T-helper 2 cell (primary cell): ENCODE measurements at regions not wholly inside any gene's neighbourhood (a gene's known extent, or its start where the extent isn't known, plus 50 kb on each side); places are given as distances from the start of the nearest gene placed in this dataset.

ENCODE experiments used
- DNase-seq, 5 experiments: peaks; one replicate each; pipeline versions ENCODE4 v3.0.0 to v3.0.0-alpha.2; 2012 to 2022

- DNase-seq, result no peak
These were observed 422.9 kb downstream of the SPRY1 start for GRCh38 chr4:123819362-123820035.

DNA sequence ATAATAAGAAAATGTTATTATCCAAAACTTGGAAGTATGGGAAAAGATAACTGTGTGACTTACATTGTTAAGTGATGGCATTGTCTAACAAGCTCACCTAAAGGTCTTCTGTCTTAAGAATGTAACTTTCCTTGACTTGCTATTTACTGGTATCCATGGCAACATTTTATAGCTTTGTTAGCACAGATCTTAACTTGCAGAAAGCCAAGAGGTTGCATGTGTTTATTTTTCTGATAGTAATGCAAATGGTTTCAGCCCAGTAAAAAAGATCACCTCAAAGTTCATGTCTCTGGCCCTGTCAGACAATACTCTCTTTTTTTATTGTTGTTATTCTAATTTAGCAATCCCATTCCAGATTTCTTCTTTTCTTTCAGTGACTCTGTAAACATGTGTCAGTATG, 425.3 kb downstream of the SPRY1 start:
- no peak for DNase-seq

DNA sequence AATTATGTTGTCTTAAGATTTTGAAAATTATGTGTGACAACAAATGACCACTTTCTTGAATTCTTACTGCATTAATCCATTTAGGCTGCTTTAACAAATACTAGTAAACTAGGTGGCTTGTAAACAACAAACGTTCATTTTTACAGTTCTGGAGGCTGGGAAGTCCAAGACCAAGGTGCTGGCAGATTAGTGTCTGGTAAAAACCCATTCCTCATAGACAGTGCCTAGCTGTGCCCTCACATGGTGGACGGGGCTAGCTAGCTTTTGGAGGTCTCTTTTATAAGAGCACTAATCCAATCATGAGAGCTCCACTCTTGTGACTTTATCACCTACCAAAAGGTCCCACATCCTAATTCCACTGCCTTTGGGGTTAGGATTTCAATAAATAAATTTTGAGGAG, 425.8 kb downstream of the SPRY1 start:
- DNase-seq, result no peak

DNA sequence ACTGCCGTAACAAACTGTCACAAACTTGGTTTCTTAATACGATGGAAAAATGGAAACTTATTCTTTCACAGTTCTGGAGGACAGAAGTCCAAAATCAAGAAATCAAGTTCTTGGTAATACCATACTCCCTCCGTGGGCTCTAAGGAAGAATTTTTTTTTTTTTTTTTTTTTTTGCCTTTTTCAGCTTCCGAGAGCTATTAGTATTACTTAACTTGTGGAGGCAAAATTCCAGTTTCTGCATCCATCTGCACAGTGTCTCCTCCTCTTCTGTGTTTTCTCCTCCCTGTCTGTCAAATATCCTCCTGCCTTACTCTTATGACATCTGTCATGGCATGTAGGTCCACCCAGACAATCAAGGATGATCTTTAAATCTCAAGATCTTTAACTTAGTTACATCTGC, 426.6 kb downstream of the SPRY1 start:
- DNase-seq, result no peak

GRCh38 chr4:123824524-123824923, 427.9 kb downstream of the SPRY1 start:
- DNase-seq, result no peak

DNA sequence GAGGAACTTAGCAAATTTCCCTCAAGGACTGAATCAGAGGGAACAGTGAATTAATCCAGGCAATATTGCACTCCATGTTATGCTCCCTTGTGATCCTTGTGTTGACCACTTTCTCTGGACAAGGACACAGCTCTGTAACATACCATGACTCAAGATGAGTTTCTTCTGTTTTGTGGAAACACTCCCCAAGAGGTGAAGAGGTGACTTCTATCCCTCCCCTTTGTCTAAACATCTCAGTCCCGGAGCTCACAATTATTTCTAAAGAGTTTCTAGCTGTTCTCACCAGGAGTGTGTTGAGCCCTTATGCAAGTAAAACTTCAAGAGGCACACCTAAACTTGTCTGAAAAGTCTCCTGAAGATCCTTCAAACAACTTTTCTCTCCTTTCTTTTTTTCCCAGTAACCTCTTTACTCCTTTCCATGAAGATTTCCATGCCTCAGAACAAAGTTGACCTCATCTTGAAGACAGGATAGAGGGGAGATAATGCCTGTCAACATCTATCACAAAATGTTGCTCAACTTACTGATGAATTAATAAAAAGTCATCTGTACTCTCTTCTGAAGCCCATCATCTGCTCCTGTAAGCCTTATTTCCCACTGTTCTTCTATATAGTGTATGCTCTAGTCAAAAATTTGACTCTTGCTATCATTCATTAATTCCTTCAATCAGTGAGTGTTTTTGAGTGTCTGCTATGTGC, 429.1 kb downstream of the SPRY1 start:
- no peak for DNase-seq

GRCh38 chr4:123826896-123827295, 430.3 kb downstream of the SPRY1 start:
- DNase-seq, result no peak

DNA sequence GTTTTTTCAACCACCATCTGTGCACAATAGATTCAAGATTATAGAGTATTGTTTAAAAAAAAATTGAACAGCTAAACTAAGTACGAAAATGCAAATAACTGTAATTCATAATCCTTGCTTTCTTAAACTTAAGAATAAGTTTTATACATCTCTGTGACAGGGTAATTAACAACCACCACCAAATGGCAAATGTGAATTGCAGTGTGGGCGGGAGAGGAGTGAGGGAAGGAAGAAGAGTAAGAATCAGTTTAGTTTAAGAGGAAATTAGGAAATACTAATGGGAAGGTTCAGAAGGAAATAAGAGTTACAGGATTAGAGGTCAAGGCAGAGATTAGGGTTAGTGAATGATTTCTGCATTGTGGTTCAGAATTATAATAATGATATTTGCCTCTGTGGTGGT, 430.9 kb downstream of the SPRY1 start:
- DNase-seq, result no peak

- no peak for DNase-seq
These were observed 434.3 kb downstream of the SPRY1 start for GRCh38 chr4:123830930-123831329.

DNA sequence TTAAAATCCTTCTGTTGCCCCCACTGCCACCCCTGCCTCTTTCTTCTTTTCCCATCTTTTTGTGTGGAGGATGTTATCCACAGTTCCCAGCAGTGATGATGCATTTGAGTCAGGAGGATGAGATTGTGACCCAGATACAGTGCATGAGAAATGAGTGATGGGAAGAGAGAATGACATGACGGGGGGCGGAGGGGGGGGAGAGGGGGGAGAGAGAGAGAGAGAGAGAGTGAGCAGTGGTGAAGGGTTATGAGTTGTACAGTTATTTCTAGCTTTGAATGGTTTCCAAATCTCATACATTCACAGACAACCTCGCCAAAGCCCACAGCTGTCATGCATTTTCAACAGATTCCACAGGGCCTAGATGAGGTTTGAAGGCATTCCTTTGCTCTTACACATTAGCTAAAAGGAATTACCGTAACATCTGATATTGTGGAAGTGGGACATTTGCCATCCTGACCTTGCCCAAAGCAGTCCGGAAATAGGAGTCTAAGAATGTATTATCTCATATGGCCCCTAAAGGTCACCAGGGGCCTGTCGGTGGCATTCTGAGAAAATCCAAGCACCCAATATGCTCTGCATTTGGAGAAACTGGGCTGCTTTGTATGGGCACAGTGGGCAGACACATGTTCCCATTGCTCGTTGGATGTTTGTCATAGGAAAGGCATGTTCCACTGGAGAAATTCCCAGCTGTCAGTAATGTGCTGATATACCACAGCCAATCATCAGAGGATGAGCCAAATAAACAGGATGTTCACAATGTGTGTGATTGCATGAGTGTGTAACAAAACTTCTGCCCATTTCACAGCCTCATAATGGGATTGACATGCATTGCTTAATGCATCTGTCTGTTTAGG, 435.8 kb downstream of the SPRY1 start:
- no peak for DNase-seq

DNA sequence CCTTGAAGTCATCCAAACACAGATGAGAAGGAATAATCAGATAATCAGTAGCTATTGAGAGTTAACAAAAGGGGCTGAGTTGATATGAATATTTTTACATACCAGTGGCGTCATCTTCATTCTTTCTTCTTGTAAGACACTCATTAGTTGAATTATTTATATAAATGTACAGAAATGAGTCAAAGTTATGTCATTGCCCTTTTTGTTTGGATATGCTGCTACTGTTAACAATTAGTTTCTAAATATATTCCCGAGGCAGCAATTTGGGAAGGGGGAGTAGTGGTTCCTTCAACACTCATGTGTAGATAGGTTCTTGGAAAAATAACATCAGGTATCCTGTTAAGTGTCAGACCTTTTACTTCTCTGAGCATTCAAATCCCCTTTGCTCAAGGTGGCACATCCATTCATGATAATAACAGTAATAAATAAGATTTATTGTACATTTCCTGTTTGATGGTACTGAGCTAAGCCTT, 436.6 kb downstream of the SPRY1 start:
- DNase-seq, result no peak

DNA sequence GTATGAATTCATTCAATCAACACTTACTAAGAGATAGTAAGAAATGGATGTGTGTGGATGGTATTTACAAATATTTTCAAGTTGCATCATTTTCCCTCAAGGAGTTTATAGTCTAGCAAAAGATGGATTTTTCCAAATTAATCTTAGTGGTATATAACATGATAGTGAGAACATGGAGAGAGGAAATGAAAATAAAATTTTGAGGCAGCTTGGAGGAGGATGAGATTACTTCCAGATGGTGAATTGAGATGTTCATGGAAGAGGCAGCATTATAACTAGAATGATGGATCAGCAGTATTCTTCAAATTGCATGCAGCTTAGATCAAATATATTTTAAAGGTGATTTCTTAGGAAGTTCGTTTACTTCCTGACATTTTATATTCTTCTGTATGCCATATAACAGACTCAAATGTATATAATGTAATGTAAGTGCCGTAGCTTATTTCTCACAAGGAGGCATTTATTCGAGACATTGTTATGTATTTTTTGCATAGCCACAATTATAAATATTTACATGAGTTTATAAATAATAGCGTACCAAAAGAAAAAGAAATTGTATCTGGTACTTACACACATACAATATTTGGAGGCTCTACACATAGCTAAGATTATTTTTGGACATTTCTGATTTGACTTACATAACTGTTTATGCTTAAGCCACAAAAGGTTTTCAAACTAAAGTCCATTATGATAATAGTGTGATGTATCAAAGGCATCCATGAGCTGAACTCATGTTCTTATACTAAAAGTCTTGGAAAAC, 439.4 kb downstream of the SPRY1 start:
- DNase-seq, result no peak

DNA sequence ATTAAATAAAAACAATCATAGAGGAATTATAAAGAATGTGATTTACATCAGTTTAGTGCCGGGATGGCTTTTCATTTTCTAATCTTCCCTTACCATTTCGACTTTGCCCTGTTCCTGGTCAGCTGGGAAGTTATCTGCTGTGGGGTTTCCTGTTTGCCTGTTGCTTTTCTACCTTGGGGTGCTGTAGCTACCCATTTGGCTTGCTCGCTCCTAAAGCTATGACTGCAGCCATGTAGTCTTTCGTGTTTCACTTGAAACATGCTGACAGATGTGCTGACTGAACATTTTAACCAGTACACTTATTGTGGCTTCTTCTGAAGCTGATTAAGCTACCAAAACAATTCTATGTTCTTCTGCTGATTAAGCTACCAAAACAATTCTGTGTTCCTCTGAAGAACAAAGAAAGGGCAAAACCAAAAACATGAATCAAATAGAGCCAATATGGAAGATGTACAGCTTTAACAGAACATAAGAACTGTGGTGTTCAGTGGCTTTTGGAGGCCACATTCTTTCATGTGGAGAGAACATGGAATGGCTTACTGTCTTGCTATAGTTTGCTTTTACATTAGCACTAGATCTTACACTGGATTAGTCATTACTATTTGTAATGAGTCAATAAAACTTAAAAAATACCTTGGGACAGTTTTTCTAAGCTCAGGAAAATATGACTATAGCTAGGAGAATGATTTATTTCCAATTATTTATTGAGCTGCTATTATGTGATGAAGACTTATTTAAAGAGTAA, 440.4 kb downstream of the SPRY1 start:
- no peak for DNase-seq

DNA sequence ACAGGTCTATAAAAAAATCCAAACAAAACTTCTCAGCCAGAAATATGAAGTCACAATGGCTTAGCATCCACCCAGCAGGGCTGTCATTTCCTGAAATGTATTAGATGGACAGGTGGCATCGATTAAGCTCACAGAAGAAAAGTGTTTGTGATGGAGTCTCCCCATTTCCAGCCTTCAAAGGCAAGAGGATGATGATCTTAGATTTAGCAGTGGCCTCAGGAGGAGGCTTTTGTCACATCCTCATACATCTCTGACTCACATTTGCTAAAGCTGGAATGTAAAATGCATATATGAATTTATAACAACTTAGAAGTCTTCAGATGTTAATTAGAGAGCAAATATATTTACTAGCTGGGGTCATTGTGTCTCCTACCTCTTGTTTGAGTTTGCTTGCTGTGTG, 441.9 kb downstream of the SPRY1 start:
- no peak for DNase-seq

GRCh38 chr4:123840197-123840596, 443.6 kb downstream of the SPRY1 start:
- no peak for DNase-seq

- DNase-seq, result no peak
These were observed 445.0 kb downstream of the SPRY1 start for GRCh38 chr4:123841447-123842121.

GRCh38 chr4:123843137-123843536, 446.5 kb downstream of the SPRY1 start:
- DNase-seq, result no peak

DNA sequence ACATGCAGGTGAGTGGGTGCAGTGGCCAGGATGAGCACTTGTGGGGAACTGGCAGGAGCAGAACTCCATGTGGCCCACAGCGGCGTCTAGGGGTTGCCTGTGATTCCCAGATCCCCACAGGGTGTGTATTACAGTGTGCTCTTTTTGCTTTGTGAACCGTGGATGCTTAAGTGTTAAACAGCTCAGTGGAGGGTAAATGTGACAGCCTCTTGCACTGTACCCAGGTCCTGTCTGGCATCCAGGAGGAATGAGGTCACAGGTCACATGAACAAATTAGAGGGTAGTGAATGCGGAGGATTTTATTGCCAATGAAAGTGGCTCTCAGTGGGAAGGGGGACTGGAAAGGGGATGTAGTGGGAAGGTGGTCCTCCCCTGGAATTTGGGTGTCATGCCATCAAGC, 447.8 kb downstream of the SPRY1 start:
- DNase-seq, result no peak

- DNase-seq, result no peak
These were observed 449.5 kb downstream of the SPRY1 start for GRCh38 chr4:123846092-123846491.

- DNase-seq, result no peak
These were observed 450.0 kb downstream of the SPRY1 start for GRCh38 chr4:123846561-123846960.

GRCh38 chr4:123848606-123849005, 452.0 kb downstream of the SPRY1 start:
- DNase-seq, result no peak

GRCh38 chr4:123849495-123849894, 452.9 kb downstream of the SPRY1 start:
- no peak for DNase-seq
